ENCODE measurements at regions not wholly inside any gene's neighbourhood (a gene's known extent, or its start where the extent isn't known, plus 50 kb on each side); places are given as distances from the start of the nearest gene placed in this dataset.

GRCh38 chr10:128643658-128644057 lies 517.4 kb upstream of the MKI67 start:
- TF ChIP-seq POLR2AphosphoS5 (IDR thresholded peaks at IDR 0.05) (no peak), EP300 (conservative IDR thresholded peaks at IDR 0.05; ENCODE audit: poor library complexity, severe bottlenecking) (no peak), TAF1 (IDR thresholded peaks at IDR 0.05; ENCODE audit: low read depth) (no peak), MXI1 (conservative IDR thresholded peaks at IDR 0.05; ENCODE audit: poor library complexity, severe bottlenecking) (no peak), SMC3 (conservative IDR thresholded peaks at IDR 0.05; ENCODE audit: poor library complexity) (no peak), REST (IDR thresholded peaks at IDR 0.05; ENCODE audit: borderline replicate concordance) (no peak), CTCF (IDR thresholded peaks at IDR 0.05; ENCODE audit: poor library complexity, severe bottlenecking) (no peak), RAD21 (conservative IDR thresholded peaks at IDR 0.05) (no peak), EZH2 (IDR thresholded peaks at IDR 0.05; ENCODE audit: borderline replicate concordance, insufficient read depth, low read length, poor library complexity, severe bottlenecking) (no peak)
- Histone ChIP-seq H3K4me3 (ENCODE audit: low read length) (no peak overlapping the region), H3K9me3 (ENCODE audit: low read length) (no peaks in the 10 kb centered on the region), H3K4me2 (ENCODE audit: low read length) (no peak overlapping the region), H3K9me2 (ENCODE audit: insufficient read depth, low read length) (no peaks in the 10 kb centered on the region), H4K20me1 (ENCODE audit: insufficient read depth) (no peaks in the 10 kb centered on the region), H3K36me3 (ENCODE audit: insufficient read depth, low read length) (no peaks in the 10 kb centered on the region), H2AFZ (ENCODE audit: low read depth, low read length) (no peak overlapping the region), H3K27ac (ENCODE audit: low read length) (no peak overlapping the region), H3K79me2 (replicated peaks; ENCODE audit: insufficient read depth, low read length) (no peaks in the 10 kb centered on the region), H3K9ac (ENCODE audit: low read length) (no peak overlapping the region), H3K27me3 (ENCODE audit: insufficient read depth, low read depth, low read length) (no peaks in the 10 kb centered on the region), H3F3A (ENCODE audit: insufficient read depth, low read length, poor library complexity, severe bottlenecking) (no peaks in the 10 kb centered on the region)

GRCh38 chr10:128645486-128645885 lies 519.3 kb upstream of the MKI67 start:
- no peaks in the 10 kb centered on the region for H3K27me3 ChIP-seq (ENCODE audit: insufficient read depth, low read depth, low read length)
- H3F3A ChIP-seq (ENCODE audit: insufficient read depth, low read length, poor library complexity, severe bottlenecking) = no peaks in the 10 kb centered on the region
- no peaks in the 10 kb centered on the region for H3K9me3 ChIP-seq (ENCODE audit: low read length)
- no peaks in the 10 kb centered on the region for H3K79me2 ChIP-seq (replicated peaks; ENCODE audit: insufficient read depth, low read length)
- no peak overlapping the region for H2AFZ ChIP-seq (ENCODE audit: low read depth, low read length)
- no peaks in the 10 kb centered on the region for H4K20me1 ChIP-seq (ENCODE audit: insufficient read depth)
- no peak overlapping the region for H3K4me2 ChIP-seq (ENCODE audit: low read length)
- H3K4me3 ChIP-seq (ENCODE audit: low read length) = no peak overlapping the region
- no peak for TF ChIP-seq POLR2AphosphoS5 (IDR thresholded peaks at IDR 0.05)
- TF ChIP-seq EP300 (conservative IDR thresholded peaks at IDR 0.05; ENCODE audit: poor library complexity, severe bottlenecking) = no peak
- no peak for TF ChIP-seq REST (IDR thresholded peaks at IDR 0.05; ENCODE audit: borderline replicate concordance)
- TF ChIP-seq MXI1 (conservative IDR thresholded peaks at IDR 0.05; ENCODE audit: poor library complexity, severe bottlenecking) = no peak
- no peak overlapping the region for H3K9ac ChIP-seq (ENCODE audit: low read length)
- H3K27ac ChIP-seq (ENCODE audit: low read length) = no peak overlapping the region
- H3K9me2 ChIP-seq (ENCODE audit: insufficient read depth, low read length) = no peaks in the 10 kb centered on the region
- no peaks in the 10 kb centered on the region for H3K36me3 ChIP-seq (ENCODE audit: insufficient read depth, low read length)
